ENCODE measurements at regions not wholly inside any gene's neighbourhood (a gene's known extent, or its start where the extent isn't known, plus 50 kb on each side); places are given as distances from the start of the nearest gene placed in this dataset.

DNA sequence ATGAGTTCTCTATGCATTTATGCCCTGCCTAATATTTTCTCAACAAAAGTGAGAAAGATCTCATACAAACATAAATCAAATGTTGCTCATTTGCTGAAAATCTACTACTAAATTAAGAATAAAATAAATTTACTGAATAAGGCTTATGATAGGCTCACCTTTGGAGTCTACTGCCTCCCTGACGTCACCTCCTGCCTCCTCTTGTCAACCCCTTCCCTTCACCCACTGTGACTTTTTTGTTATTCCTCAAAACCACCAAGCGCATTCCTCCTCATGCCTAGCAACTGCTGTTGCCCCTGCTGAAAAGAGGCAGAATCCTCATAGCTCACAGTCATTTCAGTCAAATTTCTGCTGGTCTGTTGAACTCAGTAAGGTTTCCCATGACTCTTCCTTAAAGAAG lies 2422.2 kb downstream of the TP53TG3F start:
- no peaks in the 10 kb centered on the region for H3K4me1 ChIP-seq (ENCODE audit: control insufficient read depth, insufficient read depth, low read length)
- no peaks in the 10 kb centered on the region for H3K36me3 ChIP-seq (ENCODE audit: control insufficient read depth in 2 of 2, insufficient read depth in 1 of 2, low read length in 2 of 2)
- no peaks in the 10 kb centered on the region for H3K9me3 ChIP-seq (ENCODE audit: control insufficient read depth, insufficient read depth, low read depth, low read length)
- H3K4me3 ChIP-seq (ENCODE audit: low read depth, low read length) = no peak overlapping the region
- ChIA-PET CTCF (no interaction called here), POLR2A (no interaction called here)
- no peak overlapping the region for H3K27ac ChIP-seq (ENCODE audit: extremely low read depth, low read depth, low read length)
- TF ChIP-seq, protein P1, sequence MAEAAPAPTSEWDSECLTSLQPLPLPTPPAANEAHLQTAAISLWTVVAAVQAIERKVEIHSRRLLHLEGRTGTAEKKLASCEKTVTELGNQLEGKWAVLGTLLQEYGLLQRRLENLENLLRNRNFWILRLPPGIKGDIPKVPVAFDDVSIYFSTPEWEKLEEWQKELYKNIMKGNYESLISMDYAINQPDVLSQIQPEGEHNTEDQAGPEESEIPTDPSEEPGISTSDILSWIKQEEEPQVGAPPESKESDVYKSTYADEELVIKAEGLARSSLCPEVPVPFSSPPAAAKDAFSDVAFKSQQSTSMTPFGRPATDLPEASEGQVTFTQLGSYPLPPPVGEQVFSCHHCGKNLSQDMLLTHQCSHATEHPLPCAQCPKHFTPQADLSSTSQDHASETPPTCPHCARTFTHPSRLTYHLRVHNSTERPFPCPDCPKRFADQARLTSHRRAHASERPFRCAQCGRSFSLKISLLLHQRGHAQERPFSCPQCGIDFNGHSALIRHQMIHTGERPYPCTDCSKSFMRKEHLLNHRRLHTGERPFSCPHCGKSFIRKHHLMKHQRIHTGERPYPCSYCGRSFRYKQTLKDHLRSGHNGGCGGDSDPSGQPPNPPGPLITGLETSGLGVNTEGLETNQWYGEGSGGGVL (tag by site-specific recombination; IDR thresholded peaks at IDR 0.05) = no peak
- TF ChIP-seq ZNF394 (tag by site-specific recombination; IDR thresholded peaks at IDR 0.05; ENCODE audit: borderline replicate concordance) (no peak), ZFP37 (tag by site-specific recombination; IDR thresholded peaks at IDR 0.05) (no peak), ZNF211 (tag by site-specific recombination; IDR thresholded peaks at IDR 0.05; ENCODE audit: low read depth) (no peak), ZNF214 (tag by site-specific recombination; IDR thresholded peaks at IDR 0.05; ENCODE audit: borderline replicate concordance) (no peak), ZEB2 (tag by site-specific recombination; IDR thresholded peaks at IDR 0.05) (no peak), ZNF548 (tag by site-specific recombination; IDR thresholded peaks at IDR 0.05) (no peak)

DNA sequence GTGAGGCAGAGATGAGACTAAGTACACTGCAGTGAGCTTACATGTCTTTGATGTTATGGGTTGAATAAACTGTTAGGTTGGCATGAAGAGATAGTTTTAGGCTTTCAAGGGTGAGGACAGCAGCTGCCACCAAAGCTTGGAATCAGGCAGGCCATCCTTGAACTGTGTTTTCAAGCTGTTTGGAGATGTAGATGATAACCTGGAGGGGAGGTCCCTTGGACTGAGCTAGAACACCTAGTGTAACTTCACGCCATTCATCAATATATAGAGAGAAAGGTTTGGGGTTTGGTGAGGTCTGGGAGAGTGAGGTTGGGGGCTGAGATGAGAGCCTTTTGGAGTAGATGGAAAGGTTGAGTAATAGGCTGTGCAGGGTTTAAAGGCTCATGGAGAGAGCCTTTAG lies 2447.0 kb downstream of the TP53TG3F start:
- CTCF ChIA-PET = no interaction called here
- POLR2A ChIA-PET = no interaction called here
- Histone ChIP-seq H3K4me3 (ENCODE audit: low read depth, low read length) (no peak overlapping the region), H3K27ac (ENCODE audit: extremely low read depth, low read depth, low read length) (no peak overlapping the region), H3K9me3 (ENCODE audit: control insufficient read depth, insufficient read depth, low read depth, low read length) (no peaks in the 10 kb centered on the region), H3K36me3 (ENCODE audit: control insufficient read depth in 2 of 2, insufficient read depth in 1 of 2, low read length in 2 of 2) (no peaks in the 10 kb centered on the region), H3K4me1 (ENCODE audit: control insufficient read depth, insufficient read depth, low read length) (no peaks in the 10 kb centered on the region)
- TF ChIP-seq, protein P2, sequence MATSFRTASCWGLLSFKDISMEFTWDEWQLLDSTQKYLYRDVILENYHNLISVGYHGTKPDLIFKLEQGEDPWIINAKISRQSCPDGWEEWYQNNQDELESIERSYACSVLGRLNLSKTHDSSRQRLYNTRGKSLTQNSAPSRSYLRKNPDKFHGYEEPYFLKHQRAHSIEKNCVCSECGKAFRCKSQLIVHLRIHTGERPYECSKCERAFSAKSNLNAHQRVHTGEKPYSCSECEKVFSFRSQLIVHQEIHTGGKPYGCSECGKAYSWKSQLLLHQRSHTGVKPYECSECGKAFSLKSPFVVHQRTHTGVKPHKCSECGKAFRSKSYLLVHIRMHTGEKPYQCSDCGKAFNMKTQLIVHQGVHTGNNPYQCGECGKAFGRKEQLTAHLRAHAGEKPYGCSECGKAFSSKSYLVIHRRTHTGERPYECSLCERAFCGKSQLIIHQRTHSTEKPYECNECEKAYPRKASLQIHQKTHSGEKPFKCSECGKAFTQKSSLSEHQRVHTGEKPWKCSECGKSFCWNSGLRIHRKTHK (tag by site-specific recombination; IDR thresholded peaks at IDR 0.05) = no peak

DNA sequence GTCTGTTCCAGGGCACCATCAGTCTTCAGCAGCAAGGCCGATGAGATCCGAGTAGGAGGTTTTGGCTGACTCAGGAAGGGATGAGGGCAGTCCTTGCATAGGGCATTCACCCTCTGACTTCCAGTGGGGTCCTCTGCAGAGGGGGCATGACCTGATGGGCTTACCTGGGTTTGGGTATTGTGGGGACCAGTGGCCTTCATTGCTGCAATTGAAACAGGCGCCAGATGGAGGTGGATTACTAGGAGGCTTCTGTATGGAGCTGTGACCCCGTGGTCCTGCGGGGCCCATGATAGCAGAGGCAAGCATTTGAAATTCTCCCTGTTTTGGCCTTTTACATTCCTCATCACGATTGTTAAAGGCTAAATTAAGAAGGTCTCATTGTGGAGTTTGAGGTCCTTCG lies 2448.7 kb downstream of the TP53TG3F start:
- Histone ChIP-seq H3K9me3 (ENCODE audit: control insufficient read depth, insufficient read depth, low read depth, low read length) (no peaks in the 10 kb centered on the region), H3K4me1 (ENCODE audit: control insufficient read depth, insufficient read depth, low read length) (no peaks in the 10 kb centered on the region), H3K4me3 (ENCODE audit: low read depth, low read length) (no peak overlapping the region), H3K27ac (ENCODE audit: extremely low read depth, low read depth, low read length) (no peak overlapping the region), H3K36me3 (ENCODE audit: control insufficient read depth in 2 of 2, insufficient read depth in 1 of 2, low read length in 2 of 2) (no peaks in the 10 kb centered on the region)
- ChIA-PET CTCF (interaction anchor here (0.6 to 1.0 kb wide), 5 partner anchors 9 to 136 kb away, joined by 3 to 5 read pairs (median 3); no protein-coding TSS in a partner anchor), POLR2A (no interaction called here)
- TF ChIP-seq SP3 (tag by site-specific recombination; IDR thresholded peaks at IDR 0.05) (no peak), ZFP41 (tag by site-specific recombination; IDR thresholded peaks at IDR 0.05; ENCODE audit: borderline replicate concordance) (no peak), ZNF248 (tag by site-specific recombination; IDR thresholded peaks at IDR 0.05) (no peak), ZNF292 (tag by site-specific recombination; IDR thresholded peaks at IDR 0.05; ENCODE audit: borderline replicate concordance, low read depth) (no peak)

DNA sequence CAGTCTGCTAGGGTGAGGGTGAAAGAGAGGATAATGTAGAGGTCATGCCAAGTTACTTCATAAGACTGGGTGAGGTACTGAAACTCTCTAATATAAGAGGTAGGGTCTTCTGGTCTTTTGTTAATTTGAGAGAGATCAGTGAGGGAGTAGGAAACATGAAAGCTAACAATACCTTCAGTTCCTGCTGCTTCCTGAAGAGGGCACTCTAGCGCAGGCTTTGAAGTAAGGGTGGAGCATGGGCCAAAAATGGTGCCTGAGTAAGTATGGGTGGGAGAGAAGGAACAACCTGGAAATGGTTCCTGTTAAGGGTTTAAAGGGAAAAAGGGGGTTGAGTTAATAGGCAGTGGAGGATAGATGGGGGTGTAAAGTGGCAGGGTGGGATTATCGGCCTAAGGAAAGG lies 2449.5 kb downstream of the TP53TG3F start:
- no peaks in the 10 kb centered on the region for H3K4me1 ChIP-seq (ENCODE audit: control insufficient read depth, insufficient read depth, low read length)
- no peaks in the 10 kb centered on the region for H3K9me3 ChIP-seq (ENCODE audit: control insufficient read depth, insufficient read depth, low read depth, low read length)
- H3K36me3 ChIP-seq (ENCODE audit: control insufficient read depth in 2 of 2, insufficient read depth in 1 of 2, low read length in 2 of 2) = no peaks in the 10 kb centered on the region
- peak; percentile 61 for TF ChIP-seq ZNF654 (tag by site-specific recombination; IDR thresholded peaks at IDR 0.05; ENCODE audit: low read depth)
- TF ChIP-seq, protein P3, sequence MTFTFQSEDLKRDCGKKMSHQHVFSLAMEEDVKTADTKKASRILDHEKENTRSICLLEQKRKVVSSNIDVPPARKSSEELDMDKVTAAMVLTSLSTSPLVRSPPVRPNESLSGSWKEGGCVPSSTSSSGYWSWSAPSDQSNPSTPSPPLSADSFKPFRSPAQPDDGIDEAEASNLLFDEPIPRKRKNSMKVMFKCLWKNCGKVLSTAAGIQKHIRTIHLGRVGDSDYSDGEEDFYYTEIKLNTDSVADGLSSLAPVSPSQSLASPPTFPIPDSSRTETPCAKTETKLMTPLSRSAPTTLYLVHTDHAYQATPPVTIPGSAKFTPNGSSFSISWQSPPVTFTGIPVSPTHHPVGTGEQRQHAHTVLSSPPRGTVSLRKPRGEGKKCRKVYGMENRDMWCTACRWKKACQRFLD (tag by site-specific recombination; IDR thresholded peaks at IDR 0.05) = no peak
- ChIA-PET CTCF (interaction anchor here (0.6 to 1.0 kb wide), 6 partner anchors 10 to 259 kb away, joined by 3 to 7 read pairs (median 3); no protein-coding TSS in a partner anchor), POLR2A (no interaction called here)
- H3K4me3 ChIP-seq (ENCODE audit: low read depth, low read length) = no peak overlapping the region
- H3K27ac ChIP-seq (ENCODE audit: extremely low read depth, low read depth, low read length) = no peak overlapping the region
